Naive B cell (primary cell): ENCODE measurements at regions not wholly inside any gene's neighbourhood (a gene's known extent, or its start where the extent isn't known, plus 50 kb on each side); places are given as distances from the start of the nearest gene placed in this dataset.
"Not testable (repeated sequence)": the region's sequence is repeated elsewhere in the genome, so short reads cannot be mapped to it uniquely, and the experiment has no call there.

Experiments
- ATAC-seq, 2 donors: fragments of 150-1000 bp; cut with Tn5 transposase; 2 replicates each; pipeline ENCODE4 v1.10.0; 2021; ENCODE audit warnings: low read depth in 2 of 2, mild to moderate bottlenecking in 2 of 2, moderate library complexity in 2 of 2
- DNase-seq: peaks from one replicate; pipeline ENCODE4 v3.0.0; 2022
- H3K27ac Mint-ChIP-seq, 6 donors: one replicate each; pipeline ENCODE4 v1.8.0; 2020 to 2022; ENCODE audit warnings: mild to moderate bottlenecking in 6 of 6, mixed read lengths in 6 of 6, moderate library complexity in 5 of 6, inconsistent platforms in 2 of 6
- H3K27me3 Mint-ChIP-seq, 3 donors: one replicate each; pipeline ENCODE4 v1.8.0; 2021 to 2022; ENCODE audit warnings: mixed read lengths in 3 of 3, mild to moderate bottlenecking in 1 of 3
- H3K36me3 Mint-ChIP-seq, 2 donors: one replicate each; pipeline ENCODE4 v1.8.0; 2020 to 2022; ENCODE audit warnings: mixed read lengths in 2 of 2, inconsistent platforms in 1 of 2, mild to moderate bottlenecking in 1 of 2
- H3K4me1 Mint-ChIP-seq, 3 donors: one replicate each; pipeline ENCODE4 v1.8.0; 2020 to 2022; ENCODE audit warnings: mixed read lengths in 3 of 3, inconsistent platforms in 1 of 3, mild to moderate bottlenecking in 1 of 3, moderate library complexity in 1 of 3
- H3K4me3 Mint-ChIP-seq, 8 donors: one replicate each; pipeline ENCODE4 v1.8.0; 2020 to 2022; ENCODE audit warnings: mild to moderate bottlenecking in 8 of 8, mixed read lengths in 8 of 8, moderate library complexity in 8 of 8, inconsistent platforms in 2 of 8
- H3K9me3 Mint-ChIP-seq, 7 donors: one replicate each; pipeline ENCODE4 v1.8.0; 2020 to 2022; ENCODE audit warnings: mixed read lengths in 7 of 7, mild to moderate bottlenecking in 5 of 7, inconsistent platforms in 2 of 7, moderate library complexity in 1 of 7

GRCh38 chrX:3493605-3494004, 147.2 kb upstream of the MXRA5 start:
- no peaks in the 10 kb centered on the region for H3K36me3 Mint-ChIP-seq
- ATAC-seq (no peak), DNase-seq (no peak)
- no peak overlapping the region for H3K27ac Mint-ChIP-seq
- H3K27me3 Mint-ChIP-seq = peaks cover 0 to 8% (median 4%) of the 10 kb centered on the region in 3 donors
- peaks cover 3 to 16% (median 7%) of the 10 kb centered on the region in 7 donors for H3K9me3 Mint-ChIP-seq
- H3K4me1 Mint-ChIP-seq = no peaks in the 10 kb centered on the region
- no peak overlapping the region for H3K4me3 Mint-ChIP-seq

- no peak overlapping the region for H3K27ac Mint-ChIP-seq
- no peaks in the 10 kb centered on the region for H3K27me3 Mint-ChIP-seq
- DNase-seq = no peak
- no peaks in the 10 kb centered on the region for H3K36me3 Mint-ChIP-seq
- peaks cover 0 to 6% (median 4%) of the 10 kb centered on the region in 7 donors for H3K9me3 Mint-ChIP-seq
- no peak for ATAC-seq
- no peaks in the 10 kb centered on the region for H3K4me1 Mint-ChIP-seq
- H3K4me3 Mint-ChIP-seq = no peak overlapping the region
Observed at GRCh38 chrX:3485727-3486126, 139.3 kb upstream of the MXRA5 start.

- ATAC-seq = no peak
- H3K27ac Mint-ChIP-seq = no peak overlapping the region
- DNase-seq = no peak
- H3K27me3 Mint-ChIP-seq = no peaks in the 10 kb centered on the region
- peaks cover 4 to 18% (median 12%) of the 10 kb centered on the region in 7 donors for H3K9me3 Mint-ChIP-seq
- H3K4me1 Mint-ChIP-seq = no peaks in the 10 kb centered on the region
- H3K4me3 Mint-ChIP-seq = no peak overlapping the region
- H3K36me3 Mint-ChIP-seq = peaks cover 4 to 7% of the 10 kb centered on the region in 2 donors
Observed at GRCh38 chrX:3479026-3479425, 132.6 kb upstream of the MXRA5 start.

GRCh38 chrX:3476973-3477372, 130.5 kb upstream of the MXRA5 start:
- Mint-ChIP-seq H3K9me3 (peaks cover 4 to 13% (median 10%) of the 10 kb centered on the region in 7 donors), H3K27me3 (no peaks in the 10 kb centered on the region), H3K36me3 (peaks cover 4 to 7% of the 10 kb centered on the region in 2 donors), H3K4me3 (no peak overlapping the region), H3K27ac (no peak overlapping the region), H3K4me1 (no peaks in the 10 kb centered on the region)
- DNase-seq (no peak), ATAC-seq (no peak)

GRCh38 chrX:3470211-3470679, 123.8 kb upstream of the MXRA5 start:
- DNase-seq, H3K36me3 Mint-ChIP-seq, H3K27me3 Mint-ChIP-seq, ATAC-seq, H3K9me3 Mint-ChIP-seq, H3K4me3 Mint-ChIP-seq, H3K4me1 Mint-ChIP-seq, H3K27ac Mint-ChIP-seq: not testable (repeated sequence)

- DNase-seq (no peak), ATAC-seq (no peak)
- no peaks in the 10 kb centered on the region for H3K4me1 Mint-ChIP-seq
- no peak overlapping the region for H3K4me3 Mint-ChIP-seq
- H3K36me3 Mint-ChIP-seq = no peaks in the 10 kb centered on the region
- H3K9me3 Mint-ChIP-seq = peaks cover 0 to 9% (median 2%) of the 10 kb centered on the region in 7 donors
- no peaks in the 10 kb centered on the region for H3K27me3 Mint-ChIP-seq
- no peak overlapping the region for H3K27ac Mint-ChIP-seq
Observed at GRCh38 chrX:3468031-3468430, 121.6 kb upstream of the MXRA5 start.

- H3K27me3 Mint-ChIP-seq = no peaks in the 10 kb centered on the region
- ATAC-seq (no peak), DNase-seq (no peak)
- no peaks in the 10 kb centered on the region for H3K36me3 Mint-ChIP-seq
- no peaks in the 10 kb centered on the region for H3K4me1 Mint-ChIP-seq
- H3K4me3 Mint-ChIP-seq = no peak overlapping the region
- peaks cover 0 to 11% (median 2%) of the 10 kb centered on the region in 7 donors for H3K9me3 Mint-ChIP-seq
- no peak overlapping the region for H3K27ac Mint-ChIP-seq
Observed at GRCh38 chrX:3465017-3465416, 118.6 kb upstream of the MXRA5 start.

GRCh38 chrX:3462166-3462508, 115.7 kb upstream of the MXRA5 start:
- Mint-ChIP-seq H3K9me3 (peaks cover 0 to 15% (median 2%) of the 10 kb centered on the region in 7 donors), H3K27me3 (no peaks in the 10 kb centered on the region), H3K36me3 (no peaks in the 10 kb centered on the region), H3K4me1 (no peaks in the 10 kb centered on the region), H3K27ac (no peak overlapping the region), H3K4me3 (no peak overlapping the region)
- ATAC-seq (no peak), DNase-seq (no peak)

- DNase-seq (no peak), ATAC-seq (no peak)
- Mint-ChIP-seq H3K36me3 (no peaks in the 10 kb centered on the region), H3K27ac (no peak overlapping the region), H3K4me1 (no peaks in the 10 kb centered on the region), H3K9me3 (peaks cover under 1 to 15% (median 4%) of the 10 kb centered on the region in 7 donors), H3K4me3 (no peak overlapping the region), H3K27me3 (no peaks in the 10 kb centered on the region)
Observed at GRCh38 chrX:3461397-3462165, 115.1 kb upstream of the MXRA5 start.

- Mint-ChIP-seq H3K36me3 (no peaks in the 10 kb centered on the region), H3K4me3 (no peak overlapping the region), H3K9me3 (peaks cover 2 to 18% (median 4%) of the 10 kb centered on the region in 7 donors), H3K4me1 (no peaks in the 10 kb centered on the region), H3K27ac (no peak overlapping the region), H3K27me3 (no peaks in the 10 kb centered on the region)
- DNase-seq (no peak), ATAC-seq (no peak)
Observed at GRCh38 chrX:3455796-3456195, 109.3 kb upstream of the MXRA5 start.

GRCh38 chrX:3451571-3451970, 105.1 kb upstream of the MXRA5 start:
- Mint-ChIP-seq H3K36me3 (no peaks in the 10 kb centered on the region), H3K4me3 (no peak overlapping the region), H3K4me1 (no peaks in the 10 kb centered on the region), H3K27me3 (no peaks in the 10 kb centered on the region), H3K27ac (no peak overlapping the region), H3K9me3 (peaks cover 0 to 11% (median 4%) of the 10 kb centered on the region in 7 donors)
- ATAC-seq = no peak
- no peak for DNase-seq

- H3K36me3 Mint-ChIP-seq = no peaks in the 10 kb centered on the region
- no peaks in the 10 kb centered on the region for H3K4me1 Mint-ChIP-seq
- DNase-seq (no peak), ATAC-seq (no peak)
- H3K9me3 Mint-ChIP-seq = peaks cover 0 to 11% (median 4%) of the 10 kb centered on the region in 7 donors
- no peaks in the 10 kb centered on the region for H3K27me3 Mint-ChIP-seq
- no peak overlapping the region for H3K27ac Mint-ChIP-seq
- no peak overlapping the region for H3K4me3 Mint-ChIP-seq
Observed at GRCh38 chrX:3450881-3451570, 104.6 kb upstream of the MXRA5 start.

- peaks cover 0 to 7% (median 2%) of the 10 kb centered on the region in 7 donors for H3K9me3 Mint-ChIP-seq
- no peak for ATAC-seq
- no peak for DNase-seq
- H3K27me3 Mint-ChIP-seq = no peaks in the 10 kb centered on the region
- H3K36me3 Mint-ChIP-seq = no peaks in the 10 kb centered on the region
- H3K4me1 Mint-ChIP-seq = no peaks in the 10 kb centered on the region
- H3K4me3 Mint-ChIP-seq = no peak overlapping the region
- no peak overlapping the region for H3K27ac Mint-ChIP-seq
Observed at GRCh38 chrX:3449287-3449686, 102.8 kb upstream of the MXRA5 start.

- Mint-ChIP-seq H3K4me1 (no peaks in the 10 kb centered on the region), H3K9me3 (peaks cover 0 to 5% (median 2%) of the 10 kb centered on the region in 7 donors), H3K4me3 (no peak overlapping the region), H3K27ac (no peak overlapping the region), H3K36me3 (no peaks in the 10 kb centered on the region), H3K27me3 (no peaks in the 10 kb centered on the region)
- no peak for ATAC-seq
- no peak for DNase-seq
Observed at GRCh38 chrX:3448563-3448962, 102.1 kb upstream of the MXRA5 start.
